Osteocyte (in vitro differentiated cells): ENCODE measurements at regions not wholly inside any gene's neighbourhood (a gene's known extent, or its start where the extent isn't known, plus 50 kb on each side); places are given as distances from the start of the nearest gene placed in this dataset.

Experiments used
- DNase-seq: peaks from one replicate; pipeline ENCODE4 v3.0.0; 2021; ENCODE audit warnings: mixed read lengths; ENCODE audit not compliant: unreplicated experiment; ENCODE audit errors: extremely low spot score
- H3K27ac Mint-ChIP-seq: one replicate; pipeline ENCODE4 v1.8.0; 2021; ENCODE audit warnings: mild to moderate bottlenecking, mixed read lengths; ENCODE audit not compliant: unreplicated experiment
- H3K27me3 Mint-ChIP-seq: one replicate; pipeline ENCODE4 v1.8.0; 2021; ENCODE audit warnings: mixed read lengths; ENCODE audit not compliant: unreplicated experiment
- H3K36me3 Mint-ChIP-seq: one replicate; pipeline ENCODE4 v1.8.0; 2021; ENCODE audit warnings: mixed read lengths; ENCODE audit not compliant: unreplicated experiment
- H3K4me1 Mint-ChIP-seq: one replicate; pipeline ENCODE4 v1.8.0; 2021; ENCODE audit warnings: mixed read lengths; ENCODE audit not compliant: unreplicated experiment
- H3K4me3 Mint-ChIP-seq: one replicate; pipeline ENCODE4 v1.8.0; 2021; ENCODE audit warnings: mild to moderate bottlenecking, moderate library complexity, mixed read lengths; ENCODE audit not compliant: unreplicated experiment
- H3K9me3 Mint-ChIP-seq: one replicate; pipeline ENCODE4 v1.8.0; 2021; ENCODE audit warnings: mixed read lengths; ENCODE audit not compliant: unreplicated experiment
- CTCF ChIP-seq: fragments of 200-600 bp; sonication (generic); IDR thresholded peaks from 2 replicates; pipeline ENCODE4 v1.5.0; 2021; ENCODE audit warnings: antibody characterized with exemption, mild to moderate bottlenecking, moderate library complexity

GRCh38 chr2:163463411-163463810 lies 272.4 kb downstream of the FIGN start:
- DNase-seq, result no peak
- H3K27me3 Mint-ChIP-seq, result no peaks in the 10 kb centered on the region
- no peak for TF ChIP-seq CTCF
- H3K9me3 Mint-ChIP-seq, result no peaks in the 10 kb centered on the region
- peaks cover 26% of the 10 kb centered on the region for H3K4me1 Mint-ChIP-seq
- no peak overlapping the region for H3K27ac Mint-ChIP-seq
- no peak overlapping the region for H3K4me3 Mint-ChIP-seq
- H3K36me3 Mint-ChIP-seq, result no peaks in the 10 kb centered on the region

DNA sequence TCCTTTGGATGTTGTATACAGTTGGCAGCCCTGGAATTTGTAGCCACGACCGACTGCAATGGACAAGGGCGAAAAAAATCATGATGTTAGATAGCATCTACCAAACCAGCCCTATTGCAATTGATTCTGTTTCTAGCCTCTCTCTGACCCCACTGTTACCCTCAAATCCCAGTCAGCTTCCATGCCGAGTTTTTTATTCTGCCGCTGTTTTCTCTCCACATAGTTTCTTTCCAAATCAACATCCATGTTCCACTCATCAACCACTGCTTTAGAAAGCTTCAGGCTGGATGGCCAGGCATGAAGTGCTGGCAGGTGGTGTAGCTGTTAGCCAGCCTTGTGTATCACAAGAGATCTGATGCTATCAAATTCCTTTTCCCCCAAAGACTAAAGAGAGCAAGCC lies 272.8 kb downstream of the FIGN start:
- Mint-ChIP-seq H3K4me3 (no peak overlapping the region), H3K4me1 (peaks cover 26% of the 10 kb centered on the region), H3K27ac (no peak overlapping the region), H3K9me3 (no peaks in the 10 kb centered on the region), H3K36me3 (no peaks in the 10 kb centered on the region), H3K27me3 (no peaks in the 10 kb centered on the region)
- DNase-seq, result no peak
- TF ChIP-seq CTCF, result no peak

DNA sequence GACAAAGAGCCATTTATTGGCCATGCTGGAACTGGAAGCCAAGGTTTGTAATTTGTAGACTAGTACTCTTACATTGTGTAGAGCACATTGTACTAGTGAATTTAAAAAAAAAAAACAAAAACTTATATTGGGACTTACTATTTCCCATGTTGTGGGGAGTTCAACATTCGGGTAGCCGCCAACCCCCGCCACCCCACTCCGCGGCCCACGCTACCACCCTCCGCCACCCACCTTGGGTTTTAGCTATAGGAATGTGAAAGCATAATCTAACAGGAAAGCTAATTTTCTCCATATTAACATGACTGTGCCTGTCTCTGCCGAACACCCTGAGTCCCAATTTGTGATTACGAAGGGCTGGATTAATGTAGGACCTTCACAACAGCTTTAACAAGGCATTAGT lies 275.8 kb downstream of the FIGN start:
- Mint-ChIP-seq H3K27ac (no peak overlapping the region), H3K9me3 (no peaks in the 10 kb centered on the region), H3K4me3 (no peak overlapping the region), H3K27me3 (no peaks in the 10 kb centered on the region), H3K36me3 (no peaks in the 10 kb centered on the region), H3K4me1 (peaks cover 6% of the 10 kb centered on the region)
- no peak for DNase-seq
- TF ChIP-seq CTCF, result no peak

DNA sequence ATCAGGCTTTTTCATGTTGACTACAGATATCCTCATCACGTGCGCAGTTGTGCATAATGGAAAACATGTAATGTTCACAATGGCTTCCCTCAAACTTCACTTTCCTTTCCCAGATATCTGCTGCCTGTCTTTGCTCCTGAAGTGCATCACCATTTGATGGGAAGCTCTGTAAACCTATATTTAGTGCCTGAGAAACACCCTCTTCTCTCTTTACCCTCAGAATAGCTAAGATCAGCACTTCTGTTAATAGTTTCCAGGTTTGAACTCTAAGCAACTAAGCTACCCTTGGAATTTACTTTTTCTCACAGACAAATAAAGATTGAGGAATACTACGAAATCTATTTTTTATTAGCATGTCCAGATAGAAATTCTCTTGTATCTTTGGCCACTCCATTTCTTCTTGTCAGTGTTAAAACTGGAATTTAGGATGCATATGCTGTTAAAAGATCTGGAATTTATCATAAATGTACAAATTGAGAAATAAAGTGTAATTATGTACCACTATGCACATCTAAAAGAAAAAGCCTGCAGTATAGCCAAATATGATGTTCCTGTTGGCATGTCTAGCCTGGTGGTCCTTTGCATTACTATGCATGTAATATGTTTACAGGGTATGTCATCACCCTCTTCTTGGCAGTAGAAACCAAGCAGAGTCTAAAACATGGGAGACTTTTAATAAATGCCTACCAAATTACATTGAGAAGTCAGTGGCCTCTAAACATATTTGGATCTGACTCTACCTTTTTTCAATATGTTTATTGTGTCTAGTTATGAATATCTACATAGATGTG lies 278.7 kb downstream of the FIGN start:
- Mint-ChIP-seq H3K36me3 (no peaks in the 10 kb centered on the region), H3K4me1 (peaks cover 6% of the 10 kb centered on the region), H3K27me3 (no peaks in the 10 kb centered on the region), H3K4me3 (no peak overlapping the region), H3K9me3 (no peaks in the 10 kb centered on the region), H3K27ac (no peak overlapping the region)
- no peak for DNase-seq
- TF ChIP-seq CTCF, result no peak

GRCh38 chr2:163455815-163456214 lies 280.0 kb downstream of the FIGN start:
- Mint-ChIP-seq H3K27me3 (no peaks in the 10 kb centered on the region), H3K4me3 (no peak overlapping the region), H3K9me3 (no peaks in the 10 kb centered on the region), H3K4me1 (peaks cover 6% of the 10 kb centered on the region), H3K27ac (no peak overlapping the region), H3K36me3 (no peaks in the 10 kb centered on the region)
- no peak for DNase-seq
- no peak for TF ChIP-seq CTCF
